NCI-H2029 (cell line): ENCODE measurements at regions not wholly inside any gene's neighbourhood (a gene's known extent, or its start where the extent isn't known, plus 50 kb on each side); places are given as distances from the start of the nearest gene placed in this dataset.
"Not testable (repeated sequence)": the region's sequence is repeated elsewhere in the genome, so short reads cannot be mapped to it uniquely, and the experiment has no call there.

Experiments
- DNase-seq: peaks from one replicate; lab custom pipeline; 2025; lab: John Stamatoyannopoulos, UW

- no peak for DNase-seq
Measured at GRCh38 chr13:90686442-90686841, 661.0 kb upstream of the MIR17HG start.

- DNase-seq, result no peak
Measured at GRCh38 chr13:90689111-90689510, 658.4 kb upstream of the MIR17HG start.

GRCh38 chr13:90690458-90691080 lies 656.9 kb upstream of the MIR17HG start:
- DNase-seq, result no peak

GRCh38 chr13:90696254-90696653 lies 651.2 kb upstream of the MIR17HG start:
- no peak for DNase-seq

- DNase-seq, result peak; percentile 1
Measured at GRCh38 chr13:90696656-90697055, 650.8 kb upstream of the MIR17HG start.

GRCh38 chr13:90700340-90700739 lies 647.1 kb upstream of the MIR17HG start:
- DNase-seq, result no peak

- DNase-seq, result no peak
Measured at GRCh38 chr13:90701264-90701663, 646.2 kb upstream of the MIR17HG start.

GRCh38 chr13:90702050-90702449 lies 645.4 kb upstream of the MIR17HG start:
- DNase-seq, result no peak

- no peak for DNase-seq
Measured at GRCh38 chr13:90706631-90707030, 640.9 kb upstream of the MIR17HG start.

- DNase-seq, result no peak
Measured at GRCh38 chr13:90708128-90708527, 639.4 kb upstream of the MIR17HG start.

GRCh38 chr13:90709319-90709718 lies 638.2 kb upstream of the MIR17HG start:
- DNase-seq, result no peak

GRCh38 chr13:90710164-90710759 lies 637.2 kb upstream of the MIR17HG start:
- no peak for DNase-seq

GRCh38 chr13:90713441-90714133 lies 633.9 kb upstream of the MIR17HG start:
- no peak for DNase-seq

- DNase-seq, result no peak
Measured at GRCh38 chr13:90715485-90715884, 632.0 kb upstream of the MIR17HG start.

GRCh38 chr13:90717451-90717936 lies 630.0 kb upstream of the MIR17HG start:
- no peak for DNase-seq

- DNase-seq, result no peak
Measured at GRCh38 chr13:90719461-90719860, 628.0 kb upstream of the MIR17HG start.

- no peak for DNase-seq
Measured at GRCh38 chr13:90721937-90722336, 625.5 kb upstream of the MIR17HG start.

GRCh38 chr13:90723381-90723780 lies 624.1 kb upstream of the MIR17HG start:
- DNase-seq, result no peak

GRCh38 chr13:90726375-90726774 lies 621.1 kb upstream of the MIR17HG start:
- no peak for DNase-seq

GRCh38 chr13:90732049-90732448 lies 615.4 kb upstream of the MIR17HG start:
- no peak for DNase-seq

- not testable (repeated sequence) for DNase-seq
Measured at GRCh38 chr13:90734497-90734896, 613.0 kb upstream of the MIR17HG start.

GRCh38 chr13:90738881-90739280 lies 608.6 kb upstream of the MIR17HG start:
- no peak for DNase-seq

- DNase-seq, result no peak
Measured at GRCh38 chr13:90740099-90740498, 607.4 kb upstream of the MIR17HG start.
